ENCODE measurements at regions not wholly inside any gene's neighbourhood (a gene's known extent, or its start where the extent isn't known, plus 50 kb on each side); places are given as distances from the start of the nearest gene placed in this dataset.

GRCh38 chr14:82562881-82563280 is 1029.2 kb upstream of the SEL1L start:
- no peak for TF ChIP-seq CTCF (IDR thresholded peaks at IDR 0.05; ENCODE audit: extremely low read depth, insufficient read depth, missing control alignments)
- in situ Hi-C loops (cut with MboI; ENCODE audit: low pct_unique_long_range_greater_than_20kb, low sequenced_read_pairs, unreplicated experiment), result no loop called here
- DNase-seq (ENCODE audit: low spot score), result no peak

GRCh38 chr14:82565825-82566224 is 1032.2 kb upstream of the SEL1L start:
- TF ChIP-seq CTCF (IDR thresholded peaks at IDR 0.05; ENCODE audit: extremely low read depth, insufficient read depth, missing control alignments), result no peak

GRCh38 chr14:82587226-82587625 is 1053.6 kb upstream of the SEL1L start:
- in situ Hi-C loops (cut with MboI; ENCODE audit: low pct_unique_long_range_greater_than_20kb, low sequenced_read_pairs, unreplicated experiment), result no loop called here
- TF ChIP-seq CTCF (IDR thresholded peaks at IDR 0.05; ENCODE audit: extremely low read depth, insufficient read depth, missing control alignments), result no peak
- no peak for DNase-seq (ENCODE audit: low spot score)

More at GRCh38 chr14:82565825-82566224, 1032.2 kb upstream of the SEL1L start:
- in situ Hi-C loops (cut with MboI; ENCODE audit: low pct_unique_long_range_greater_than_20kb, low sequenced_read_pairs, unreplicated experiment), result no loop called here
- no peak for DNase-seq (ENCODE audit: low spot score)

DNA sequence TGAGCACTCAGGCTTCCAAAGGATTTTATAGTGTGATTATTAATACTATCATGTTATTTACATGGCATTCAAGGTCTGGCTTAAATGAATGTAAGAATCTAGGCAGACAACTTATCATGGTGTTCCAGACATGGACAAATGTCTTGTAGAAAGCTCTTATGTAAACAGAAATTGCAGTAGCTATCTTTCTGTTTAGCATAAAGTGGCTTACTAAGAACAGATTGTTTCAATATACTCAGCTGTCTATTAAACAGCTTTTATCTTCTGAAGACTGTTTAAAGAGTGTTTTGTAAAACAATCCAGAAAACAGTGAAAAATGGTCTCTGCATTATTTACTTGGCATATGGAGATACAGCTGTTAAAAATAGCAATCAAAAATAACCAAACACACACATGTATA is 1061.8 kb upstream of the SEL1L start:
- in situ Hi-C loops (cut with MboI; ENCODE audit: low pct_unique_long_range_greater_than_20kb, low sequenced_read_pairs, unreplicated experiment), result no loop called here
- no peak for DNase-seq (ENCODE audit: low spot score)
- no peak for TF ChIP-seq CTCF (IDR thresholded peaks at IDR 0.05; ENCODE audit: extremely low read depth, insufficient read depth, missing control alignments)

- TF ChIP-seq CTCF (IDR thresholded peaks at IDR 0.05; ENCODE audit: extremely low read depth, insufficient read depth, missing control alignments), result no peak
Observed at GRCh38 chr14:82602794-82603193, 1069.1 kb upstream of the SEL1L start.

GRCh38 chr14:82604819-82605218 is 1071.2 kb upstream of the SEL1L start:
- TF ChIP-seq CTCF (IDR thresholded peaks at IDR 0.05; ENCODE audit: extremely low read depth, insufficient read depth, missing control alignments), result no peak
- no peak for DNase-seq (ENCODE audit: low spot score)
- in situ Hi-C loops (cut with MboI; ENCODE audit: low pct_unique_long_range_greater_than_20kb, low sequenced_read_pairs, unreplicated experiment), result no loop called here

More at GRCh38 chr14:82602794-82603193, 1069.1 kb upstream of the SEL1L start:
- no peak for DNase-seq (ENCODE audit: low spot score)
- in situ Hi-C loops (cut with MboI; ENCODE audit: low pct_unique_long_range_greater_than_20kb, low sequenced_read_pairs, unreplicated experiment), result no loop called here
